ENCODE measurements at regions not wholly inside any gene's neighbourhood (a gene's known extent, or its start where the extent isn't known, plus 50 kb on each side); places are given as distances from the start of the nearest gene placed in this dataset.

DNA sequence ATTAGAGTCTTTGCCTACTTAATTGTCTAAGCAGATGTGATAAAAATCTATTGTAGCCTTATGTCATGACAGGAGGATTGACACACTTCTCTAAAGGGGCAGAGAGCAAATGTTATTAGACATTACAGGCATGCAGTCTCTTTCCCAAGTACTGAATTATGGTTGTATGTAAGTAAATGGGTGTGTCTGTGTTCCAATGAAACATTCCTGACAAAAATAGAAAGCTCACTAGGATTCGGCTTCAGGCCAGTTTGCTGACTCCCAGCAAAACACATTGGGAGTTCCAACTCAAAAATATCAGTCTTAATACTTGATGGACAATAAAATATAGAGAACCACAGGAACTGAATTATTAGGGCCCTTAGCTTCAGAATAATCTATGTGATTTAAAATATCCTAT lies 1480.4 kb downstream of the FAM181B start:
- Histone ChIP-seq H3K27me3 (no peaks in the 10 kb centered on the region), H3K4me3 (no peak overlapping the region), H3K27ac (peak overlapping the region in 1 of 12 donors; percentile 10), H3K4me1 (peaks cover 0 to 6% (median 0%) of the 10 kb centered on the region in 12 donors), H3K9me3 (no peaks in the 10 kb centered on the region), H3K36me3 (no peaks in the 10 kb centered on the region)
- intact Hi-C loops (cut with DNase I) = no loop called here
- 0 to 20% (median 15%) methylated on average over 1 of the region's 1 CpG for WGBS, 4 donors
- ATAC-seq (peak in 1 of 4 donors; percentile 53), DNase-seq (peak in 2 of 5 donors; percentile 7 to 21)
- TF ChIP-seq POLR2A (IDR thresholded peaks at IDR 0.05) = no peak
- TF ChIP-seq, protein P1, sequence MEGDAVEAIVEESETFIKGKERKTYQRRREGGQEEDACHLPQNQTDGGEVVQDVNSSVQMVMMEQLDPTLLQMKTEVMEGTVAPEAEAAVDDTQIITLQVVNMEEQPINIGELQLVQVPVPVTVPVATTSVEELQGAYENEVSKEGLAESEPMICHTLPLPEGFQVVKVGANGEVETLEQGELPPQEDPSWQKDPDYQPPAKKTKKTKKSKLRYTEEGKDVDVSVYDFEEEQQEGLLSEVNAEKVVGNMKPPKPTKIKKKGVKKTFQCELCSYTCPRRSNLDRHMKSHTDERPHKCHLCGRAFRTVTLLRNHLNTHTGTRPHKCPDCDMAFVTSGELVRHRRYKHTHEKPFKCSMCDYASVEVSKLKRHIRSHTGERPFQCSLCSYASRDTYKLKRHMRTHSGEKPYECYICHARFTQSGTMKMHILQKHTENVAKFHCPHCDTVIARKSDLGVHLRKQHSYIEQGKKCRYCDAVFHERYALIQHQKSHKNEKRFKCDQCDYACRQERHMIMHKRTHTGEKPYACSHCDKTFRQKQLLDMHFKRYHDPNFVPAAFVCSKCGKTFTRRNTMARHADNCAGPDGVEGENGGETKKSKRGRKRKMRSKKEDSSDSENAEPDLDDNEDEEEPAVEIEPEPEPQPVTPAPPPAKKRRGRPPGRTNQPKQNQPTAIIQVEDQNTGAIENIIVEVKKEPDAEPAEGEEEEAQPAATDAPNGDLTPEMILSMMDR (IDR thresholded peaks at IDR 0.05) = no peak

DNA sequence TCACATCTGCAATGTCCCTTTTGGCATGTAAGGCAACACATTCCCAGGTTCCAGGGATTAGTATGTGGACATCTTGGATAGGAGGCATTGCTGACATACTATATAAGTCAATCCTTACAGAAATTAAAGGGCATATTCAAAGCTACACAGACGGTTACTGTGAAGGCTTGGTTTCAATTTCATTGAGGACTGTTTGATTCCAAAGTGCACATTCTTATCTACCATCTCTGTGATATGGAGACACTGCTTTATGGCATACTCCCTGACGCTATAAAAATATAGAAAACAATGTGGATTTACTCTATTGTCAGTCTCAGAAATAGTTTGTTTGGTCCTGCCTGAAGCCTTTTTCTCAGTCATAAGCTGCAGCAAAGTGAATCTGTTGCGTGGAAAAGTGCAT lies 1486.7 kb downstream of the FAM181B start:
- no peak for ATAC-seq
- H3K27me3 ChIP-seq = no peaks in the 10 kb centered on the region
- H3K27ac ChIP-seq = no peak overlapping the region
- H3K9me3 ChIP-seq = no peaks in the 10 kb centered on the region
- no peak for DNase-seq
- no peaks in the 10 kb centered on the region for H3K36me3 ChIP-seq
- intact Hi-C loops (cut with DNase I) = no loop called here
- H3K4me1 ChIP-seq = no peaks in the 10 kb centered on the region
- WGBS, 4 donors = 70 to 81% (median 78%) methylated on average over 3 of the region's 3 CpGs
- no peak overlapping the region for H3K4me3 ChIP-seq
- no peak for TF ChIP-seq POLR2A (IDR thresholded peaks at IDR 0.05)
- TF ChIP-seq, protein P1 (IDR thresholded peaks at IDR 0.05) = no peak

DNA sequence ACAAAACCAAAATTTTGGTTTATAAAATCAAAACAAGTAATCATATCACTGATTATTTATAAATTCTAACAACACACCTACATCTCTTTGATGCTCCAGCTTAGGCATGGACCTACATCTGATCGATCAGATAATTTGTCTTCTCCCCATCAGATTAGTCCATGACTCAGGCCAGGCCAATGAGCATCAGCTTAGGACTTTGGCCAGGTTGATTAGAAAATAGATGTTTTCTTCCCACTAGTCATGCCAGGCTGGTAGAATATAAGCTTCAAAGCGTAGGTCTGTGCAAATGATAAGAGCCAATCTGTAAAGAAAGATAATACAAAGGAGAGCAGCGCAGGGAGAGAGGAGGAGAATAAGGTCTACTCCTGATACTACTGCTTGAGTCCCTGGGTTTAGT lies 1487.9 kb downstream of the FAM181B start:
- Histone ChIP-seq H3K9me3 (no peaks in the 10 kb centered on the region), H3K36me3 (no peaks in the 10 kb centered on the region), H3K27ac (no peak overlapping the region), H3K4me3 (no peak overlapping the region), H3K4me1 (no peaks in the 10 kb centered on the region), H3K27me3 (no peaks in the 10 kb centered on the region)
- TF ChIP-seq, protein P1 (IDR thresholded peaks at IDR 0.05) = no peak
- TF ChIP-seq POLR2A (IDR thresholded peaks at IDR 0.05) = no peak
- DNase-seq = no peak
- intact Hi-C loops (cut with DNase I) = no loop called here
- no peak for ATAC-seq
- WGBS, 4 donors = 74 to 78% (median 75%) methylated on average over 3 of the region's 3 CpGs

DNA sequence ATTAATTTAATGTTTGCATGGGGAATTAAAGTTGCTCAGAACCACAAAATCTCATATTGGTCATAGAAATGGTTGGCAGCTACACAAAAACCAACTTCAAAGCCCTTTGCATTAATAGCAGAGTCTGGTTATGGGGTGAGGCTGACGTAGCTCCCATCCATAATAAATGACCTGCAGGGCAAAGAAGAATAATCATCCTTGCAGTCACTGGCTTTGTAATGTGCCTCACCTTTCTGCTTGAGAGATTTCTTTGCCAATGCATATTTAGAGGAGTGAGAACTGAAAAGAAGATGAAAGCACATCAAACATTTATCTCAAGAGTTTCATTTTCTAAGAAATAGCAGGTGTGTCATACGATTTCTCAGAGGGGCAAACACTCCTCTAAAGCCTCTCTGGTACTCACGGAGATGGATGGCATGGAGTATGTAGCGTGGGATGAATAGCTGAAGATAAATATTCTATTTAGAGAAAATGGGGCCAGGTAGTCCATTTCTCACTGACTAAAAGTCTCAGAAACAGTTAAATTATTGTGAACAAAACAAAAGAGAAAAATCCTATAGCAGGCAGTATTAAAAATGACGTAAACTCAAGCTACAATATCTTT lies 1491.9 kb downstream of the FAM181B start:
- no peak for ATAC-seq
- TF ChIP-seq, protein P1 (IDR thresholded peaks at IDR 0.05) = no peak
- TF ChIP-seq POLR2A (IDR thresholded peaks at IDR 0.05) = no peak
- Histone ChIP-seq H3K4me3 (no peak overlapping the region), H3K36me3 (no peaks in the 10 kb centered on the region), H3K27ac (no peak overlapping the region), H3K9me3 (no peaks in the 10 kb centered on the region), H3K27me3 (no peaks in the 10 kb centered on the region), H3K4me1 (no peaks in the 10 kb centered on the region)
- intact Hi-C loops (cut with DNase I) = no loop called here
- 62 to 69% (median 67%) methylated on average over 5 of the region's 5 CpGs for WGBS, 4 donors
- no peak for DNase-seq

Data from heart left ventricle (tissue), 16 donors.